ENCODE measurements at regions not wholly inside any gene's neighbourhood (a gene's known extent, or its start where the extent isn't known, plus 50 kb on each side); places are given as distances from the start of the nearest gene placed in this dataset.

DNA sequence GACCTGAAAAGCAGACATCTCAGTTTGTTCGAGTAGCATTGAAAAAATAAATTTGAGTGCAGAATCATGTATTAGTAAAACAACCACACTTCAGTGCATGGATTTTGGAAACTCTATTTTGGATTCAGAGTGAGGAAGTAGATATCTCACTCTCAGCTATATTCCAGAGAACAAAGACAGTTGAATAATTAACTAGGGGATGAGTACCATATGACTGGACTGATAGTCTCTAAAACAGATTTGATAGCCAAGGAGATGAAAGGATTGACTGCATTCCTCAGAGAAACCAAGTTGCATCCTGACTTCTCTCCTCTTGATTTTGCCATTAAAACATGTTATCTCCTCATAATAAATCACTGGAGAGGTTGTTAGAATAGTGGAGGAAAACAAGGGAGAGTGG lies 268.4 kb upstream of the SP4 start:
- DNase-seq, result no peak

DNA sequence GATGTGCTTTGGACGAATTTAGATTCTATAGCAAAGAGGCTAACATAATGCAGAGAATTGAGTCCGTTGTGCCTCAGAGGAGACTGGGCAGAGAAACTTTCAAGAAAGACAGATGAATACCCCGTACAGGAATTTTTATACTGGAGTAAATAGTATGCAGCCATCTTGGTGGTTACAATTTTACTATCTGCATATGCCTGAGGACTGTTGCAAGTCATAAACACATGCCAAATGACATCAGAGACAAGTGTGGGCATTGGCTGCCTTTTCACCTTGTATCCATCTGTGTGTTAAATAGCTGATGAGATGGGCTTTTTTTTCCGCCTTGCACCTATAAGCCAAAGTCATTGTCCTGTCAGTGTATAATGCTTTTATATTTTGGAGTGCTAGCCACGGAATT lies 267.5 kb upstream of the SP4 start:
- no peak for DNase-seq

DNA sequence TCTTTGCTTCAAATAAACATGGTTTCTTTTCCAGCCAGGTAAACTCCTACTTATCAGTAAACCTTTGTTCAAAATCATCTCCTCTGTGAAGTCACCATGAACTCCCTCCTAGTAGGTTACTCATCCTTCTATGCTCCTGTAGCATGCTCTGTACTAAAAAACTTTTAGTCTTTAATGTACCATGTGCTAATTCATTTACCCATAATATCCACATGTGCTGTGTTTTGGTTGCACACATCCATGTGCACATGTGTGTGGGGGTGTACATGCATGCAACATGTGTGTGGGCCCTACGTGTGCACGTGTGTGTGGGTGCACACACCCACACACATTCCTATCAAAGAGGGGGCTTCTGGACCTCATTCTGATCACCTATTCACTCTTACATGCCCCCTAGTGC lies 259.9 kb upstream of the SP4 start:
- DNase-seq, result no peak

DNA sequence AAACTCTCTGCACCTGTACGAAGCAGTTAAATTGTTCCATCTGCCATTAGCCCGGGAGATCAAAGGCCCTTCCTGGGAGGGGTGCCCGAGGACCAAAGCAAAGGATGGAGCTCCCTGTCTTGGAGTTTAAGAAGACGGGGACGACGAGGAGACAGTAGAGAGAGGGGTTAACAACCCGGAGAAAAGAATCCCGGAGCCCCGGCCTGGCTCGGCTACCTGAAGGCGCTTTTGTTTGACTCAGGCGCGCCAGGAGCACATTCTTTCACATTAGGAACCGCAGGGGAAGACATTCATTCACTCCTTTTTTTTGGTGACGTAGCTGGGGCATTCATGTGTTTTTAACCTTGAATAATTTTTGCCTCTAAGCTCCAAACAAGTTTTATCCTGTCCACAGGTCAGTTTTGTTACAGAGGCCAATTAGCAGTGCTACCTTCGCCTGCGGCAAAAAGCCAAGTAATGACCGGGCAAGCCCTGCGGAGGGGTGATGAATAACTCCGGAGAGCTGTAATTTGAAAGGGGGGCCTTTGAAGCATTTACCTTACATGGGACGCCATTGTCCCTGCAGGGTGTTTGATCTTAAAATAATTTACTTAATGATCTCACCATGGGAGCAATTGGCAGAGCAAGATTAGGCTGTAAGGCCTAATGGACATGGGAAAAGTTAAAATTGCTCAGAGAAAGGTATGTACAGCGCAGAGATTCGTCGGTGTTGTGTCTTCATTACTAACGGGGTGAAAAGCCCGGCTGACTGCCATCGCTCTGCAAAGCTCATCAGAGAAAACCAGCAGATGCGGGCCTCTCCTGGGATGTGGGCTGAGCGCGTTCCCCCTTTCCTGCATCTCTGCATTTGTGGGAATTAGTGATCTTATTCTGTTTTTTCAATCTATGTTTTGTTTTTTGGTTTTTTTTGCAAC lies 258.0 kb upstream of the SP4 start:
- DNase-seq, result no peak

DNA sequence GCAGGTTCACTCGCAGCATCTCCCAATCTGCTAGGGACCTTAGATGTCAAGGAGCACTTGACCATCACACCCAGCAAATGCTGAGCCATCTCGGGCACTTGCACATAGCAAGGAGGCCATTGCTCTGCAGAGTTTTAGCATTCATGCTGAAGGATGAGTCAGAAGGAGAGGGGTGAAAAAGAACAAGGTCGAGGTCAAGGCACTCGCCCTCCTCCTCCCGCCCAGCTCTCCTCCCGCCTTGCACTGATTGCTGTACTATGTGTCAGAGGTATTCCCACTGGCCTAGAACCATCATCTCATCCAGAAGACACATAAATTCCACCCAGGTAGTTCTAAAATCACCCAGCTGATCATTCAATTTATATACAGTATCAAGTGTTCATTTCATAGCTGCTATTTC lies 255.1 kb upstream of the SP4 start:
- DNase-seq, result no peak

DNA sequence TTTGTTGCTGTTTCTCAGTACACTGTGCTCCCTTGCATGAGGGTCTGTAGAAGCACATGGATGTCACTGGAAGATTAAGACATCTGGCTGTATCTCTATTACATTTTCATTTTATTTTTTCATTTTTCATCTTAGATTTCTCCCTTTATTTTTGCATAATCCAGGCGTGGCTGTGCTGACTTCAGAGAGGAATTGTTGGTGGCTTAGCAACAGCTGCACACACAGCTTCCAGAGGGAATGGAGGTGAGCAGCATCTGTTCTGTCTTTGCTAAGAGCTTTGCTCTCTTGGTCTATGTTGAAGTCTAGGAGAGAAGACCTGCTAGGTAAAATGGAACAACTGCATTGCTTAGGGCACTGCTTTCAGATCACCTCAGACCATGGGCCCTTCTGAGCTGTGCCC lies 254.4 kb upstream of the SP4 start:
- DNase-seq, result no peak

DNA sequence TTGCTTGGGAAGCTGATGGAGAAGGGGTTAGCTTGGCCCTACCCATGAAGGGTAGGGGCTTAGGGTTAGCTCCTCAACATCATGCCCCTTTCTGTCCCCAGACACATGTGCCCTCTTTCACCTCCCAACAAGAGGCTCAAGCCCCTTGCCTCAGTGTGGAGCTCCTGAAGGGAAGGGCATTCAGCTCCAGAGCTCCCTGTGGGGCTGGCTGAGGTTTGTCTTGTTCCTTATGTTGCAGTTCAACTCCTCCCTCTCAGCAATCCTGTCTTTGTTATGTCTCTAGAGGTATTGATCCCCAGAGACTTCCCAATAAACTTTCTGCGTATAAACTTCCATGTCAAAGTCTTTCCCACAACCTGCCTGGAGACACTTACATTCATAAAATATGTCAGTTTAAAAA lies 252.2 kb upstream of the SP4 start:
- no peak for DNase-seq

DNA sequence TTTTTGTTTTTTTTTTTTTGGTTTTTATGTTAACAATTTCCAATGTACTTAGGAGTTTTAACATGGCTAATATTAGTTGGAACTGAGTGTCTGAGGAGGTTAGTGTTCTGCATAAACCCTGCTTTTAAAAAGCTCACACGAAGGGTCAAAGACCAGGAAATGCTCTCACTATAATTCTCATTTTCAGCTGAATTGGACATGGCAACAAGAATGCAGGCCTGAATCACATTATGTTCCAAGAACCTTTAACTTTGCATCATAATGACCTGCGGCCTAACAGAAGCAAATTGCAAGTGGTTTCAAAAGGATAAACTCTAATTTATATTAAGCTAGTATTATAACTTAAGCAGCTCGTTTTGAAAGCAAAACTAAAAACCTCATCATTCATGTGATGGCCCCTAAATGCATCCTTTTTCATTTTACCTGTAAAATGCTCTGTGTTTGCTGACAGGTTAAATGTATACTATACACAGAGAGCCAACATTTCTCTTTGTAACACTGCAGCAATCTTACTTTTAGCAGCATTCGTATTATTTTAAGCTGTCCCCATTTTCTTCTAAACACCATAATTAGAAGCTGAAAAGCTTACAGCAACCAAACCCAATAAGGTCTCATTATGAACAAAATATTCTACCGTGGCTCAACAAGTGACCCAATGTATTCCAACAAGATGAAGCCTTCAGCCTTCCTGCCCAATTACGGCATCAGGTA lies 242.8 kb upstream of the SP4 start:
- DNase-seq, result no peak

DNA sequence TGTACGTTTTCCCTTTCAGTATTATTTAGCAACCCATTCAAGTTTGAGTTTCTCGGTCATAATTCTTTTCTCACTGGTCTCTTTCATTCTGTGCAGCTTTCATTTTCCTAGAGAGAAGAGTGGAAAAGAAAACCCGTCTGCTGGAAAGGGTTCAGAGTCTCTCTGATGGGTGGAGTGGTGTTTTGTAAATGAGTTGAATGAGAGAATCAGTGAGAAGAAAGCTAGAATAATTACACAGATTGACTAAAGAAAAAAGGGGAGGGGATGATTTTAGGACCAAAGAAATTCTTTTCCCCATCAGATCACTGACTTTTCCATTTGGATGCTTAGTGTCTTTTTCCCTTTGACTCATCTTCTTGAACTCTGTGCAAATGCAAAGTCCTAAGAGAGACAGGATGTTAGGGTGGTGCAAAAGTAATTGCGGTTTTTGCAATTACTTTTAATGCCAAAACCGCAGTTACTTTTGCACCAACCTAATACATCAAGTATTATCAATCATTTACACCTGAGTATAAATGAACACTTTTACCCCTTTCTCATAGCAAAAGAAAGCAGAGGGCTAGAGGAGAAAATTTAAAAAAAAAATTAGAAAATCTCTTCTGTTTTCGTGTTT lies 242.1 kb upstream of the SP4 start:
- DNase-seq, result no peak

DNA sequence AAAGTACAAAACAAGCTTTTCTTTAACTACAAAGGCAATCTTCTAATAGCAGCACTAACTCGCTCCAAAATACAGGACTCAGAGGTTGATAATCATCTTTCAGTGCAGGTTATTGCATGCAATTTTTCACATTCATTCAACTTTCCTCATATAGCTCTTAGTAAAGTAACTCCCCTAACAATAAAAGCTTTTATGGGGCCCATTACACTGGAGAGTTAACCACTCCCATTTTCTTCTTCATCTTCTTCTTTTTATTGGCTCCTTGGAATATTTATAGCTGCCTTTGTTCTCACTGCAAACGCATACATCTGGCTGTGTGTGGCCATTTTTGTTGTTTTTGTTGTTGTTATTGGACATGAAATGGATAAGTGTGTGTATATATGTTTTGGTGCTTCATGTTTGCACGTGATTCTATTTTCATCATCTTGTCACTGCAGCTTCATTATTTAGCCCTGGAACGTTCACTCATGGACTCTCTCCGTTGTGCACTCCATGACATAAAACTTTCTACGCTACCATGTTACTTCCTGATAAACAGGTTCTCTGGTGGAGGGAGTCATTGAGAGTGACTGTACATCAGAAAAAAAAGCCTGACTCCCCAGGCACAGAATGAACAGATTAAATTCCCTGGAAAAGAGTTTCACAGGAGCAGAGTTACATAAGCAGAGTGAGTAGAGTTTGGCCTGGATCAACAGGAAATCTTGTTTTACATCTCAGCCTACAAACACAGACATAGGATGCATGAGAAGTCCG lies 236.4 kb upstream of the SP4 start:
- DNase-seq, result no peak

DNA sequence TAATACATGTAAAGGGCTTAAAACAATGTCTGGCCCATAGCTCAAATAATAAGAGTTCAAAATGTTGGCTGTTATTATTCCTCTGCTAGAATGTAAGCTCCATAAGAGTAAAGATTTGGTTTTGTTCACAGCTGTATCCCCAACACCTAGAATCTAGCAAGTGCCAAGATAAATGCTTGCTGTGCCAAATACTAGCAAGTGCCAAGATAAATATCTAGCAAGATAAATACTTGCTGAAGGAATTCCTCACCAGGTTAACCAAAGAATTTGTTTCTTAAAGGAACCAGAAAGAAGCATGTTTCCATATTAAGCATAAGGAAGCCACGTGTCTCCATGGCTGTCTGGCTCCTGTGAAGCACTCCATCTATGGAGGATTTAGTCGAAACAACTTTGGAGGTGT lies 235.2 kb upstream of the SP4 start:
- no peak for DNase-seq

DNA sequence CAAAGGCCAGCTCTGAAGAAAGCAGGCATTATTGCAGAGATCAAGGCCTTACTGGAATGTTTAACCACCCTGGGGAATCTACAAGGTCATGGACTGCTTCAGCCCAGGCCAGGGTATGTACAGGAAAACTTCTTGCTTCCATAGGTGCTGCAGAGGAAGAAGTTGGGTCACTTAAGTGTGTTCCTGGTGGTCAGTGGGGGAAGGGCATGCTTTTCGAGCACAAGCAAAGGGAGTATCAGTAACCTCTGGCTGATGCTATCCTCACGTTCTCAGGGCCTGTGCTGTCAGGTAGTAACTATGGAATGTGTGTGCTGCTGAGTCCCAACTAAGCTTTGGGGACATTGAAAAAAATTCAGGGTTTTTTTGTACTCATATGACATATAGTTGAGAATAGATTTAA lies 234.0 kb upstream of the SP4 start:
- DNase-seq, result no peak

DNA sequence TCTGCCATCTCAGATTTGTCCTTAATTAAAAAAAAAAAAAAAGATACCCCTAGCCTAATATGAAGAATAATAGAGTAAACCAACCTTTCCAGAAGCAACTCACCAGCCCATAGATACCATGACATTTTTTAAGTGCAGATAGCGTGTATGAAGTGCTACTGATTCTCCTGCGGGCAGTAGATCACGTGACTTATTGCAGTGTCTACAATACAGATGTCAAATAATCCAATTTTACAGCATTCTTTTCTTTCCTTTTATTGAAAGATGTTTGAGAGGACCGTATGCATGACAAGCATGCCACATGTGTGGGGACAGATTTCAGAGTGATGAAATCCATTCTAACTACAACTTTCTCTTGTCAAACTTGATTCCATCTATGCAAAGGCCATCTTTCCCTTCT lies 232.9 kb upstream of the SP4 start:
- no peak for DNase-seq

DNA sequence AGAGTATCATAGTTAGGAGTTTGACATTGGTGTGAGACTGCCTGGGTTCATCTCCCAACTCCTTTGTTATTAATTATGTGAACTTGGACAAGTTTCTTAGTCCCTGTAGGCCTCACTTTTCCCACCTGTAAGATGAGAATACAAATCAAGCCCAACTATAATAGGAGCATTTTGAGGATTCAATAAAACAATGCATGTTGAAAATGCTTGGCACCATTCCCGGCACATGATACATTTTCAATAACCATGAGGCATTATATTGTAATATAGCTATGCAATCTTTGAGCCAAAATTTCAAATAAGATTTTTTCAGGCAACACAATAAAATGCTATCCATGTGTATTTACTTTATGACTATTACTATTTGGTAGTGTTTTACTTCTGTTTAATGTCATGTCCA lies 229.0 kb upstream of the SP4 start:
- no peak for DNase-seq

DNA sequence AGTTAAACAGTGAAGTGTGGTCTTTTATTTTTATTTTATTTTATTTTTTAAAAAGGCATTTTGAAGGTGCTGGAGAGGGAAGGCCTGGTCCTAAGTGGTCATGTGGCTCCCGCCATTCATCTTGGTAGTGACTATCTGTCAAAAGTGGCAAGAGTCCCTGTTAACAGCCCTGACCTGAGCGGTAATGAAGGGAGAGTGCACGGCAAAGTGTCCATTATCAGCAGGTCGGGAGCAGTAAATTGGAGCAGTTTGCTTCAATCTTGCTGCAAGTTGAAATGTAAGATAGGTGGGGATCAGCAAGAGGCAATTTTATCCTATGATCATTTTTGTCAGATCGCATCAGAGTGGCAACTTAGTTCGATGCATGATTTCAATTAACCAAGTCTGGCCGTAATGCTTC lies 227.4 kb upstream of the SP4 start:
- DNase-seq, result no peak

DNA sequence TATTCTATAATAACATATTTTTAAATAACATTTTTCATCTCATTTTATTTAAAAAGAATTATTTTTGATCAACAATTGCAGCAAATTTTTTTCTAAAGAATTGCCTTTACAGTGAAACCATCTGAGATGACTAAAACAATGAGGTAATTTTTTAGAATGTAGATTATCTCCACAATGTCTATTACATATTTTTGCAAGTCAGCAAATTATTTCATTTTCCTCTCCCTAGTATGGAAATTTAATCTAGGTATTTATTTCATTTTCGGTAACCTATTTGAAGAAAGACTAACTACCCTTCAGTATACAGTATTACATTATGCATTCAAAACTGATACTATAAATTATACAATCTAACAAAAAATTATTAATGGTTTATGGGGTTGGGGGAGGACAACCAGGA lies 213.2 kb upstream of the SP4 start:
- no peak for DNase-seq

DNA sequence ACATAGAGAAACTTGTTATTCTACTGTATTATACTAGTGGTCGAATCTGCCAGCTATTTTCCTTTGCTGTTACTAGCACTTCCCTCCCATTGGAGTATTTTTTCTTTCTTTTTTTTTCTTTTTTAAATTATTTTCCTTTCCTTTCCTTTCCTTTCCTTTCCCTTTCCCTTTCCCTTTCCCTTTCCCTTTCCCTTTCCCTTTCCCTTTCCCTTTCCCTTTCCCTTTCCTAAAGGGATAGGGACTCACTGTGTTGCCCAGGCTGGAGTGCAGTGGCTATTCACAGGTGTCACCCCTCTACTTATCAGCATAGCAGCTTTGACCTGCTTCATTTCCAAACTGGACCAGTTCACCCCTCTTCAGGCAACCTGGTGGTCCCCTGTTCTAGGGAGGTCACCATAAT lies 212.6 kb upstream of the SP4 start:
- DNase-seq, result no peak

DNA sequence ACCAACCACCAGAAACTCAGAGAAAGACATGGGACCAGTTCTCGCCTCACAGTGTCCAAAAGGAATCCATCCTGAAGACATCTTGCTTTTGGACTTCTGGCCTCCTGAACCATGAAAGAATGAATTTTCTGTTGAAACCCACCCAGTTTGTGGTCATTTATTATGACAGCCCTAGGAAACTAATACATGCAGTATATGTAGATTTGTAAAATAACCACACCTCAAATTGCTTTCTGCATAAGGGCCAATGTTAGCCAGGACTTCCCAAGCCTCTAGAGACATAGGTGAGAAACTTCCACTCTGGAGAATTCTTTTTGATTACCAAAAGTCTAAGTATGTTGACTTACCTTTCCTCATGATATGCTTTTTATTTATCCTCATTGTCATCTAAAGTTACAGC lies 210.5 kb upstream of the SP4 start:
- DNase-seq, result no peak

DNA sequence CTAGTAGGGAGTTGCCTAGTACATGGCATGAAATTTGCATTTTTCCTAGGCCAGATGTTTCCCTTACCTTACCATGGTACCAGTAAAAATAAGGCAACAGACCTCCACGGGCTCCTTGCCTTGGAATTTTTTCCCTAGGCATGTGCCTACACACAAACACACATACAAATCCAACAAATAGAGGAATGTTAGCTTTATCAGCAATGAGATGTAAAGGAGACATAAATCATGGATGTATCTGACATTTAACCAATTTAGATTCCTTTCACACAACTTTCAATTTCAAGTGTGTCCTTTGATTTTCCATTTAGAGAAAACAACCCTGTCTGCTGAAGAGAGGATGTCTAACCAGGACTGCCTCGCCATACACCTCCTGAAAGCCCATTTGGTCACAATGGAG lies 209.7 kb upstream of the SP4 start:
- DNase-seq, result no peak

DNA sequence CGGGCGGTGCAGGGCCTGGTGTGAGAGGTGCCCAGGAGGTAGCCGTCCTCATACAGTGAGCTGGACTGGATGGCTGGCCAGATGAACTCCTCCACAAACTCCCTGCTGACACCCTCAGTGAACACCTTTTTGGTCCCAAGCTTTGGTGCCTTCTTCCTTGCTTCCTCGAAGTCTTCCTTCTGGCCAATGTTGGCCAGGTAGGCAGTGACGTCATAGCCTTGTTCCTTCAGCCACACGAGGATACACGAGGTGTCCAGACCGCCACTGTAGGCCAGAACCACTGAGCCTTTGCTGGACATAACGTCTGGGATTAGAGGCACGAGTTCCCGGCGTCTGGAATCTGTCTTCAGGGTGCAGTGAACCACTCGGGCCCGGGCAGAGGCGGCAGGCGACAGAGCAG lies 206.8 kb upstream of the SP4 start:
- no peak for DNase-seq

DNA sequence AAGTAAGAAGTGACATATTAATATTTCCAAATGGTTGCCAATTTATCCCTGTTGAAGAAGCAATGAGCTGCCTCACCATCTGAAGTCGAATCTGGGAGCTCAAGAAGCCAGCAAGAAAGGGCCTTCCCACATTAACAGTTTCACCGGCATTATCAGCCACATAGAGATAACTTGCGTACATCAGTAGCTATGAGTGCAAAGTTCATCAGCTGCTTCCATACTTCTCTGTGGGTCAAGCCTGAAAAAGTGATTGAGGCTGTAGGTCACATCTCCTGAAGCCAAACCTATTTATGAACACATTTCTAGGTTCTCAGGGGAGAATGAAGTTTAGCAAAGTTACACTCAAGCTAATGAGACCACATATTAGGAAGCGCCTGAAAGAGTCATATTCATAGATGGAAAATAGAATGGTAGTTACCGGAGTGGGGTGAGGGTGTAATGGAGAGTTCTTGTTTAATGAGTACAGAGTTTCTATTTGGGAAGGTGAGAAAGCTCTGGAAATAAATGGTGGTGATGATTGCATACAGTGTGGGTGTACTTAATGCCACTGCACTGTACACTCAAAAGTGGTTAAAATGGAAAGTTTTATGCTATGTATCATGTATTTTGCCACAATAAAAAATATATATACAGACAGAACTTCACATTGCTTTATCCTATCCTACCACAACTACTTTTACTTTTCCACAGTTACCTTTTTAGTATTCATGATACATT lies 189.3 kb upstream of the SP4 start:
- no peak for DNase-seq

DNA sequence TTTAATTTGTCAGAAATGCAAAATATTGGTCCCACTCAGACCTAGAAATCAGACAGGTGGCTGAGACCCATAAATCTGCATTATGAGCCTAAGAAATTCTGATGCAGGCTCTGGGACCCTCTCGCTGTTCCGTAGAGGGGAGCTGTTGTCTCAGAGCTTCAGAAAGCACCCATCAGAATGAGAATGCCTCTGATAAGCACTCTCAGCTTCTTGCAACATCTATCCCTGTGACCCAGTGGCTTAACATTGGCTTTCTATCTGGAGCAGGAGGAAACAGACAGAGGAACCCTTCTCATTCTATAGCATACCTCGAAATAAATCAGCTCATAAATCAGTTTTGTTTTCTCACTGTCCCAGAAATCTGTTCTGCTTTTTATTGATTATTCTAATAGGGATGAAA lies 184.6 kb upstream of the SP4 start:
- no peak for DNase-seq

Data from stimulated activated naive CD4-positive, alpha-beta T cell (primary cell).